ENCODE measurements at regions not wholly inside any gene's neighbourhood (a gene's known extent, or its start where the extent isn't known, plus 50 kb on each side); places are given as distances from the start of the nearest gene placed in this dataset.
A peak's percentile ranks its signal among the peaks of the same experiment; 100 is the strongest.

- Histone ChIP-seq H2BK120ac (ENCODE audit: low read depth, low read length) (no peak overlapping the region), H3K23ac (ENCODE audit: low read depth, low read length, poor library complexity) (no peak overlapping the region), H3K4me2 (ENCODE audit: insufficient read depth, low read length, poor library complexity, severe bottlenecking) (no peak overlapping the region), H3K36me3 (replicated peaks in 1 of 2; ENCODE audit: control insufficient read depth in 2 of 2, insufficient read depth in 2 of 2, low read length in 2 of 2) (no peaks in the 10 kb centered on the region), H3K14ac (ENCODE audit: low read length) (no peak overlapping the region), H3K79me1 (ENCODE audit: low read depth, low read length) (no peaks in the 10 kb centered on the region), H3K27ac (replicated peaks; ENCODE audit: low read length) (no peak overlapping the region), H2BK12ac (ENCODE audit: low read length) (no peak overlapping the region), H3K4ac (ENCODE audit: low read length) (no peak overlapping the region), H2AK5ac (ENCODE audit: low read depth, low read length) (no peak overlapping the region), H3K4me3 (ENCODE audit: low read length in 2 of 2) (no peak overlapping the region), H2AFZ (ENCODE audit: low read length) (no peak overlapping the region), H3K27me3 (ENCODE audit: control insufficient read depth in 3 of 3, insufficient read depth in 3 of 3, low read depth in 1 of 3, low read length in 3 of 3) (no peaks in the 10 kb centered on the region), H3K4me1 (ENCODE audit: control insufficient read depth in 2 of 2, insufficient read depth in 1 of 2, low read depth in 1 of 2, low read length in 2 of 2) (no peaks in the 10 kb centered on the region), H3K18ac (ENCODE audit: low read length) (no peak overlapping the region), H2BK15ac (ENCODE audit: low read length) (no peak overlapping the region), H2BK5ac (ENCODE audit: low read length) (no peak overlapping the region), H3K9me3 (replicated peaks in 1 of 2; ENCODE audit: control insufficient read depth in 2 of 2, insufficient read depth in 1 of 2, low read depth in 1 of 2, low read length in 2 of 2) (no peaks in the 10 kb centered on the region), H3K9ac (ENCODE audit: low read depth, low read length, poor library complexity) (no peak overlapping the region), H4K8ac (ENCODE audit: low read depth, low read length) (no peak overlapping the region), H4K91ac (ENCODE audit: low read depth, low read length, poor library complexity) (no peak overlapping the region)
- DNase-seq (ENCODE audit: low spot score): no peak
- no CpG with 5 or more reads among the region's 3 CpGs for WGBS, 2 donors (ENCODE audit: extremely low coverage in 2 of 2, insufficient read length in 2 of 2, insufficient replicate concordance in 1 of 2)
These were observed 179.4 kb upstream of the DPH6 start for GRCh38 chr15:35725353-35725752.

GRCh38 chr15:35727627-35728026, 181.7 kb upstream of the DPH6 start:
- Histone ChIP-seq H4K8ac (ENCODE audit: low read depth, low read length) (no peak overlapping the region), H3K4me3 (ENCODE audit: low read length in 2 of 2) (no peak overlapping the region), H3K23ac (ENCODE audit: low read depth, low read length, poor library complexity) (no peak overlapping the region), H3K79me1 (ENCODE audit: low read depth, low read length) (no peaks in the 10 kb centered on the region), H2AFZ (ENCODE audit: low read length) (no peak overlapping the region), H3K4me1 (ENCODE audit: control insufficient read depth in 2 of 2, insufficient read depth in 1 of 2, low read depth in 1 of 2, low read length in 2 of 2) (no peaks in the 10 kb centered on the region), H3K18ac (ENCODE audit: low read length) (no peak overlapping the region), H3K4me2 (ENCODE audit: insufficient read depth, low read length, poor library complexity, severe bottlenecking) (no peak overlapping the region), H3K4ac (ENCODE audit: low read length) (no peak overlapping the region), H3K14ac (ENCODE audit: low read length) (no peak overlapping the region), H3K9ac (ENCODE audit: low read depth, low read length, poor library complexity) (no peak overlapping the region), H2AK5ac (ENCODE audit: low read depth, low read length) (no peak overlapping the region), H3K36me3 (replicated peaks in 1 of 2; ENCODE audit: control insufficient read depth in 2 of 2, insufficient read depth in 2 of 2, low read length in 2 of 2) (no peaks in the 10 kb centered on the region), H2BK5ac (ENCODE audit: low read length) (no peak overlapping the region), H3K9me3 (replicated peaks in 1 of 2; ENCODE audit: control insufficient read depth in 2 of 2, insufficient read depth in 1 of 2, low read depth in 1 of 2, low read length in 2 of 2) (no peaks in the 10 kb centered on the region), H3K27me3 (ENCODE audit: control insufficient read depth in 3 of 3, insufficient read depth in 3 of 3, low read depth in 1 of 3, low read length in 3 of 3) (no peaks in the 10 kb centered on the region), H2BK120ac (ENCODE audit: low read depth, low read length) (no peak overlapping the region), H2BK12ac (ENCODE audit: low read length) (no peak overlapping the region), H3K27ac (replicated peaks; ENCODE audit: low read length) (no peak overlapping the region), H2BK15ac (ENCODE audit: low read length) (no peak overlapping the region), H4K91ac (ENCODE audit: low read depth, low read length, poor library complexity) (no peak overlapping the region)
- WGBS, 2 donors (ENCODE audit: extremely low coverage in 2 of 2, insufficient read length in 2 of 2, insufficient replicate concordance in 1 of 2): no CpG with 5 or more reads among the region's 9 CpGs
- no peak for DNase-seq (ENCODE audit: low spot score)

- H3K79me1 ChIP-seq (ENCODE audit: low read depth, low read length): no peaks in the 10 kb centered on the region
These were observed 182.4 kb upstream of the DPH6 start for GRCh38 chr15:35728219-35728940.

GRCh38 chr15:35736150-35736549, 190.2 kb upstream of the DPH6 start:
- Histone ChIP-seq H3K4me1 (ENCODE audit: control insufficient read depth in 2 of 2, insufficient read depth in 1 of 2, low read depth in 1 of 2, low read length in 2 of 2) (peaks cover 0 to 4% of the 10 kb centered on the region in 2 donors), H2AK5ac (ENCODE audit: low read depth, low read length) (no peak overlapping the region), H3K14ac (ENCODE audit: low read length) (no peak overlapping the region), H3K79me1 (ENCODE audit: low read depth, low read length) (no peaks in the 10 kb centered on the region), H2BK5ac (ENCODE audit: low read length) (no peak overlapping the region), H2BK12ac (ENCODE audit: low read length) (no peak overlapping the region), H4K8ac (ENCODE audit: low read depth, low read length) (no peak overlapping the region), H3K27me3 (ENCODE audit: control insufficient read depth in 3 of 3, insufficient read depth in 3 of 3, low read depth in 1 of 3, low read length in 3 of 3) (no peaks in the 10 kb centered on the region), H4K91ac (ENCODE audit: low read depth, low read length, poor library complexity) (no peak overlapping the region), H2AFZ (ENCODE audit: low read length) (no peak overlapping the region), H2BK15ac (ENCODE audit: low read length) (no peak overlapping the region), H3K9ac (ENCODE audit: low read depth, low read length, poor library complexity) (no peak overlapping the region), H3K4ac (ENCODE audit: low read length) (no peak overlapping the region), H3K9me3 (replicated peaks in 1 of 2; ENCODE audit: control insufficient read depth in 2 of 2, insufficient read depth in 1 of 2, low read depth in 1 of 2, low read length in 2 of 2) (no peaks in the 10 kb centered on the region), H3K23ac (ENCODE audit: low read depth, low read length, poor library complexity) (no peak overlapping the region), H3K4me2 (ENCODE audit: insufficient read depth, low read length, poor library complexity, severe bottlenecking) (no peak overlapping the region), H3K4me3 (ENCODE audit: low read length in 2 of 2) (no peak overlapping the region), H3K27ac (replicated peaks; ENCODE audit: low read length) (no peak overlapping the region), H3K18ac (ENCODE audit: low read length) (no peak overlapping the region), H2BK120ac (ENCODE audit: low read depth, low read length) (no peak overlapping the region), H3K36me3 (replicated peaks in 1 of 2; ENCODE audit: control insufficient read depth in 2 of 2, insufficient read depth in 2 of 2, low read length in 2 of 2) (no peaks in the 10 kb centered on the region)
- no CpG with 5 or more reads among the region's 2 CpGs for WGBS, 2 donors (ENCODE audit: extremely low coverage in 2 of 2, insufficient read length in 2 of 2, insufficient replicate concordance in 1 of 2)
- no peak for DNase-seq (ENCODE audit: low spot score)

More at GRCh38 chr15:35728219-35728940, 182.4 kb upstream of the DPH6 start:
- no peaks in the 10 kb centered on the region for H3K9me3 ChIP-seq (replicated peaks in 1 of 2; ENCODE audit: control insufficient read depth in 2 of 2, insufficient read depth in 1 of 2, low read depth in 1 of 2, low read length in 2 of 2)
- DNase-seq (ENCODE audit: low spot score): no peak
- no peak overlapping the region for H2BK120ac ChIP-seq (ENCODE audit: low read depth, low read length)
- no peak overlapping the region for H3K23ac ChIP-seq (ENCODE audit: low read depth, low read length, poor library complexity)
- no peak overlapping the region for H2BK15ac ChIP-seq (ENCODE audit: low read length)
- H3K4me1 ChIP-seq (ENCODE audit: control insufficient read depth in 2 of 2, insufficient read depth in 1 of 2, low read depth in 1 of 2, low read length in 2 of 2): no peaks in the 10 kb centered on the region
- no peak overlapping the region for H3K4ac ChIP-seq (ENCODE audit: low read length)
- H2AK5ac ChIP-seq (ENCODE audit: low read depth, low read length): no peak overlapping the region
- no peak overlapping the region for H4K8ac ChIP-seq (ENCODE audit: low read depth, low read length)
- no peaks in the 10 kb centered on the region for H3K36me3 ChIP-seq (replicated peaks in 1 of 2; ENCODE audit: control insufficient read depth in 2 of 2, insufficient read depth in 2 of 2, low read length in 2 of 2)
- no peak overlapping the region for H3K9ac ChIP-seq (ENCODE audit: low read depth, low read length, poor library complexity)
- no peak overlapping the region for H3K4me2 ChIP-seq (ENCODE audit: insufficient read depth, low read length, poor library complexity, severe bottlenecking)
- H3K4me3 ChIP-seq (ENCODE audit: low read length in 2 of 2): no peak overlapping the region
- H2BK5ac ChIP-seq (ENCODE audit: low read length): no peak overlapping the region
- H3K27ac ChIP-seq (replicated peaks; ENCODE audit: low read length): no peak overlapping the region
- peak overlapping the region; percentile 56 for H2AFZ ChIP-seq (ENCODE audit: low read length)
- H2BK12ac ChIP-seq (ENCODE audit: low read length): no peak overlapping the region
- H3K14ac ChIP-seq (ENCODE audit: low read length): no peak overlapping the region
- no peaks in the 10 kb centered on the region for H3K27me3 ChIP-seq (ENCODE audit: control insufficient read depth in 3 of 3, insufficient read depth in 3 of 3, low read depth in 1 of 3, low read length in 3 of 3)
- no CpG with 5 or more reads among the region's 2 CpGs for WGBS, 2 donors (ENCODE audit: extremely low coverage in 2 of 2, insufficient read length in 2 of 2, insufficient replicate concordance in 1 of 2)
- H4K91ac ChIP-seq (ENCODE audit: low read depth, low read length, poor library complexity): no peak overlapping the region
- H3K18ac ChIP-seq (ENCODE audit: low read length): no peak overlapping the region
